Calu3 (cell line): ENCODE measurements at regions not wholly inside any gene's neighbourhood (a gene's known extent, or its start where the extent isn't known, plus 50 kb on each side); places are given as distances from the start of the nearest gene placed in this dataset.

ENCODE experiments used
- BruUV-seq: library from RNA; stranded (reverse); fragments of 400-500 nt; replicated peaks from 2 replicates; lab custom pipeline; 2021; lab: Mats Ljungman, UMichigan
- CTCF ChIA-PET: fragments of 300-600 bp; sonication (Branson Sonifier 250); formaldehyde crosslinking; loops from one replicate; lab custom pipeline; 2022; ENCODE audit warnings: antibody characterized with exemption; lab: Charles Lee
- DNase-seq: peaks from one replicate; pipeline ENCODE4 v3.0.0; 2022
- H3K27ac Mint-ChIP-seq: one replicate; pipeline ENCODE4 v1.8.0; 2022; ENCODE audit warnings: mixed read lengths; ENCODE audit not compliant: unreplicated experiment
- H3K27me3 Mint-ChIP-seq: one replicate; pipeline ENCODE4 v1.8.0; 2022; ENCODE audit warnings: mixed read lengths; ENCODE audit not compliant: unreplicated experiment
- H3K36me3 Mint-ChIP-seq: one replicate; pipeline ENCODE4 v1.8.0; 2022; ENCODE audit warnings: mild to moderate bottlenecking, moderate library complexity, mixed read lengths; ENCODE audit not compliant: insufficient read depth, unreplicated experiment
- H3K4me1 Mint-ChIP-seq: one replicate; pipeline ENCODE4 v1.8.0; 2022; ENCODE audit warnings: mild to moderate bottlenecking, low read depth, mixed read lengths; ENCODE audit not compliant: unreplicated experiment
- H3K4me3 Mint-ChIP-seq: one replicate; pipeline ENCODE4 v1.8.0; 2022; ENCODE audit warnings: mild to moderate bottlenecking, low read depth, moderate library complexity, mixed read lengths; ENCODE audit not compliant: unreplicated experiment
- H3K9me3 Mint-ChIP-seq: one replicate; pipeline ENCODE4 v1.8.0; 2022; ENCODE audit warnings: low read depth, mixed read lengths; ENCODE audit not compliant: unreplicated experiment
- CTCF ChIP-seq: fragments of 200-600 bp; IDR thresholded peaks from one replicate; pipeline ENCODE4 v1.8.0; 2022; ENCODE audit warnings: antibody characterized with exemption; ENCODE audit not compliant: unreplicated experiment
- intact Hi-C: fragments of 100-400 bp; cut with micrococcal nuclease; formaldehyde crosslinking; loops from one replicate; pipeline ENCODE4 v1.10.0; 2022; ENCODE audit not compliant: unreplicated experiment

GRCh38 chr17:79171188-79171587 is 96.6 kb downstream of the ENGASE start:
- Mint-ChIP-seq H3K27ac (no peak overlapping the region), H3K9me3 (no peaks in the 10 kb centered on the region), H3K27me3 (peaks cover 77% of the 10 kb centered on the region), H3K4me1 (no peaks in the 10 kb centered on the region), H3K36me3 (no peaks in the 10 kb centered on the region), H3K4me3 (no peak overlapping the region)
- no TSS peak for BruUV-seq
- no peak for DNase-seq
- no peak for TF ChIP-seq CTCF
- intact Hi-C loops: no loop called here
- CTCF ChIA-PET: no interaction called here

- H3K9me3 Mint-ChIP-seq: no peaks in the 10 kb centered on the region
- no TSS peak for BruUV-seq
- no peak overlapping the region for H3K4me3 Mint-ChIP-seq
- H3K4me1 Mint-ChIP-seq: no peaks in the 10 kb centered on the region
- no peaks in the 10 kb centered on the region for H3K36me3 Mint-ChIP-seq
- H3K27ac Mint-ChIP-seq: no peak overlapping the region
- peaks cover 77% of the 10 kb centered on the region for H3K27me3 Mint-ChIP-seq
- no peak for DNase-seq
- intact Hi-C loops: no loop called here
- TF ChIP-seq CTCF: no peak
- CTCF ChIA-PET: no interaction called here
Measured at GRCh38 chr17:79169861-79170260, 95.2 kb downstream of the ENGASE start.

GRCh38 chr17:79169366-79169765 is 94.7 kb downstream of the ENGASE start:
- Mint-ChIP-seq H3K27ac (no peak overlapping the region), H3K27me3 (peaks cover 77% of the 10 kb centered on the region), H3K4me3 (no peak overlapping the region), H3K9me3 (no peaks in the 10 kb centered on the region), H3K4me1 (no peaks in the 10 kb centered on the region), H3K36me3 (no peaks in the 10 kb centered on the region)
- no peak for DNase-seq
- CTCF ChIA-PET: no interaction called here
- intact Hi-C loops: no loop called here
- BruUV-seq: no TSS peak
- no peak for TF ChIP-seq CTCF

- H3K36me3 Mint-ChIP-seq: no peaks in the 10 kb centered on the region
- intact Hi-C loops: no loop called here
- CTCF ChIA-PET: no interaction called here
- no peak for DNase-seq
- H3K9me3 Mint-ChIP-seq: no peaks in the 10 kb centered on the region
- no peak for TF ChIP-seq CTCF
- H3K27ac Mint-ChIP-seq: no peak overlapping the region
- no peaks in the 10 kb centered on the region for H3K4me1 Mint-ChIP-seq
- BruUV-seq: no TSS peak
- H3K27me3 Mint-ChIP-seq: peaks cover 78% of the 10 kb centered on the region
- H3K4me3 Mint-ChIP-seq: no peak overlapping the region
Measured at GRCh38 chr17:79168486-79169055, 93.9 kb downstream of the ENGASE start.
